ENCODE measurements at regions not wholly inside any gene's neighbourhood (a gene's known extent, or its start where the extent isn't known, plus 50 kb on each side); places are given as distances from the start of the nearest gene placed in this dataset.

DNA sequence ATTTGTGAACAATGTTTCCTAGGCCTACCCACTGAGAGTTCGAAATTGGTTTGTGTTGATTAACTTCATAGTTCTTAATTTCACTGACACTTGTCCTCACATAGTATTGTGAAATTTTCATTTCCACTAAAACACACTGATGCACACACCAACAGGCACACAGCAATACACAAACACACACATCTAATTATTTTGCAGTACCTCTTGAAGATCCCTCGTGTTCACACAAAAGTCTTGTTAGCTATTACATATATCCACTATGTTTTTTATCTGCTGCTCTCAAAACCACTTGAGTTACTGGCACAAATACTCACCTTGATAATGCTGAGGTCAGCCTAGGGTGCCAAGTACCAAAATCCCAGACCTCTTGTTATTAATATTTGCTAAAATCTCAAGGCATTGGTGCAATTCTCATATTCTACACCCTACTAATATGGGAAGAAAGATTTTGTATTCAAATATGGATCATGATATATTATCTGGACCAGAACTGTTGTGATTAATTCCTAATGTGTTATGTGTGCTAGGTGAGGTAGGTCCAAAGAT is 767.4 kb upstream of the CDH10 start:
- TF ChIP-seq CTCF (IDR thresholded peaks at IDR 0.05 in 8 of 11, conservative IDR thresholded peaks at IDR 0.05 in 3 of 11) (no peak), POLR2A (IDR thresholded peaks at IDR 0.05) (no peak)
